ENCODE measurements at regions not wholly inside any gene's neighbourhood (a gene's known extent, or its start where the extent isn't known, plus 50 kb on each side); places are given as distances from the start of the nearest gene placed in this dataset.

DNA sequence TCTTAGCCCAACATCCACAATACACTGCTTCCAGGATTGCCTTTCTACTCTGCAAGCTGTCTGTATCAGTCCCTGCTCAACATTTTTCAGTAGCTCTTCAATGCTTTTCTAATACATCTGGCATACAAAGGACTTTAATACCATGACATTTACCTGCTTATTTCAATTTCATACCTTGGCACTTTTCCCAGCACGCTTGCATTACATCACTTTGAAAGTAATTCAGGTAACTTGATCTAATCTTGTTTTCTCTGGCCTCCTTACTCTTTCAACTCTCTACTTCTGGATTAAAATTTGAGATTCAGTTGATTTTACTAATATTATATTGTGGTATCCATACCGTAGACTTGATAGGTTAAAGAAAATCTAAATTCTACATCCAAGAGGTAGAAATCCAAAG lies 103.0 kb downstream of the PTGS2 start:
- TF ChIP-seq ZBTB6 (tag by site-specific recombination; IDR thresholded peaks at IDR 0.05) (no peak), TCF7L2 (IDR thresholded peaks at IDR 0.05; ENCODE audit: borderline replicate concordance, low read depth, low read length) (no peak), OSR2 (tag by site-specific recombination; IDR thresholded peaks at IDR 0.05) (no peak), ZNF26 (tag by site-specific recombination; IDR thresholded peaks at IDR 0.05) (no peak), ZNF654 (tag by site-specific recombination; IDR thresholded peaks at IDR 0.05; ENCODE audit: low read depth) (no peak), ZBTB11 (tag by site-specific recombination; conservative IDR thresholded peaks at IDR 0.05; ENCODE audit: low read depth) (no peak), ZNF121 (tag by site-specific recombination; IDR thresholded peaks at IDR 0.05) (no peak), GLI2 (tag by site-specific recombination; IDR thresholded peaks at IDR 0.05; ENCODE audit: borderline replicate concordance, low read depth) (no peak), ZNF433 (tag by site-specific recombination; IDR thresholded peaks at IDR 0.05; ENCODE audit: low read depth) (no peak)
- TF ChIP-seq, protein P1, sequence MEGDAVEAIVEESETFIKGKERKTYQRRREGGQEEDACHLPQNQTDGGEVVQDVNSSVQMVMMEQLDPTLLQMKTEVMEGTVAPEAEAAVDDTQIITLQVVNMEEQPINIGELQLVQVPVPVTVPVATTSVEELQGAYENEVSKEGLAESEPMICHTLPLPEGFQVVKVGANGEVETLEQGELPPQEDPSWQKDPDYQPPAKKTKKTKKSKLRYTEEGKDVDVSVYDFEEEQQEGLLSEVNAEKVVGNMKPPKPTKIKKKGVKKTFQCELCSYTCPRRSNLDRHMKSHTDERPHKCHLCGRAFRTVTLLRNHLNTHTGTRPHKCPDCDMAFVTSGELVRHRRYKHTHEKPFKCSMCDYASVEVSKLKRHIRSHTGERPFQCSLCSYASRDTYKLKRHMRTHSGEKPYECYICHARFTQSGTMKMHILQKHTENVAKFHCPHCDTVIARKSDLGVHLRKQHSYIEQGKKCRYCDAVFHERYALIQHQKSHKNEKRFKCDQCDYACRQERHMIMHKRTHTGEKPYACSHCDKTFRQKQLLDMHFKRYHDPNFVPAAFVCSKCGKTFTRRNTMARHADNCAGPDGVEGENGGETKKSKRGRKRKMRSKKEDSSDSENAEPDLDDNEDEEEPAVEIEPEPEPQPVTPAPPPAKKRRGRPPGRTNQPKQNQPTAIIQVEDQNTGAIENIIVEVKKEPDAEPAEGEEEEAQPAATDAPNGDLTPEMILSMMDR (tag by site-specific recombination; IDR thresholded peaks at IDR 0.05), result no peak

All from HEK293 (cell line).